ENCODE measurements at regions not wholly inside any gene's neighbourhood (a gene's known extent, or its start where the extent isn't known, plus 50 kb on each side); places are given as distances from the start of the nearest gene placed in this dataset.

DNA sequence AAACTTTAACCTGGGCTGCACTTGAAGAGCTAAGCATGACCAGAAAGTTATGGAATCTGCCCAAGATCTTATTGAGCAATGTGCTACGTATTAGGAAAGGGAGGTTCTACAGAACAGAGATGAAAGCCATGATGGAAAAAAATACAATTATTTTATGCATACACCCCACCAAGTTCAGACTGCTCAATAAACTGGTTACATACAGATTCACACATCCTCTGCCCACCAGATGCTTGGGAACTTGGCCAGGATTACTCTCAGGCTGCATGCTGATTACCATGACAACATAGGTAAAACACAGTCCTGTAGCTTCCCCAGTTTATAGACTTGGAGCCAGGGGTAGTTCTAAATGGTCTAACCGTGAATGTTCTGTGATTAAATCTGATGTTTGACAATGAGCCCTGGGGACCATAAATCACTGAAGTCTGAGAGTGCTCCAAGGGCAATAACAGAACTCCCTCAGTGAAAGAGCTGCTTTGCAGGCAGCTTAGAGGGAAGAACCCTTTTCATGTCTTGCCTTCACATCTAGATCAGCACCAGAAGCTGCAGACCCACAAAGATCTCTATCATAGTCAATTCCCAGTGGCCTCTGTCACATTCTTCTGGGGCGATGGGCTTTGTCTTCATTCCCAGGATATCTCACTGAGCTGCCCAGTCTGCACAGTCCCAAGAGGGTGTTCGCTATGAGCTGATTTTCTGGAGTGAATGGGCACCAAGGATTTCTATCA is 232.2 kb downstream of the EMP1 start:
- TF ChIP-seq RFX5 (IDR thresholded peaks at IDR 0.05; ENCODE audit: low read depth, low read length), result no peak
- TF ChIP-seq, protein P1, sequence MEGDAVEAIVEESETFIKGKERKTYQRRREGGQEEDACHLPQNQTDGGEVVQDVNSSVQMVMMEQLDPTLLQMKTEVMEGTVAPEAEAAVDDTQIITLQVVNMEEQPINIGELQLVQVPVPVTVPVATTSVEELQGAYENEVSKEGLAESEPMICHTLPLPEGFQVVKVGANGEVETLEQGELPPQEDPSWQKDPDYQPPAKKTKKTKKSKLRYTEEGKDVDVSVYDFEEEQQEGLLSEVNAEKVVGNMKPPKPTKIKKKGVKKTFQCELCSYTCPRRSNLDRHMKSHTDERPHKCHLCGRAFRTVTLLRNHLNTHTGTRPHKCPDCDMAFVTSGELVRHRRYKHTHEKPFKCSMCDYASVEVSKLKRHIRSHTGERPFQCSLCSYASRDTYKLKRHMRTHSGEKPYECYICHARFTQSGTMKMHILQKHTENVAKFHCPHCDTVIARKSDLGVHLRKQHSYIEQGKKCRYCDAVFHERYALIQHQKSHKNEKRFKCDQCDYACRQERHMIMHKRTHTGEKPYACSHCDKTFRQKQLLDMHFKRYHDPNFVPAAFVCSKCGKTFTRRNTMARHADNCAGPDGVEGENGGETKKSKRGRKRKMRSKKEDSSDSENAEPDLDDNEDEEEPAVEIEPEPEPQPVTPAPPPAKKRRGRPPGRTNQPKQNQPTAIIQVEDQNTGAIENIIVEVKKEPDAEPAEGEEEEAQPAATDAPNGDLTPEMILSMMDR (IDR thresholded peaks at IDR 0.05 in 2 of 3, conservative IDR thresholded peaks at IDR 0.05 in 1 of 3; ENCODE audit: control insufficient read depth in 2 of 3, extremely low read depth in 1 of 3, insufficient read depth in 1 of 3, low read depth in 3 of 3, low read length in 3 of 3), result no peak
- TF ChIP-seq HCFC1 (IDR thresholded peaks at IDR 0.05; ENCODE audit: low read length), result no peak

Data from GM12878 (cell line).